HCT116 (cell line): ENCODE measurements at regions not wholly inside any gene's neighbourhood (a gene's known extent, or its start where the extent isn't known, plus 50 kb on each side); places are given as distances from the start of the nearest gene placed in this dataset.

Experiments used
- CEBPB ChIP-seq: IDR thresholded peaks from 2 replicates; pipeline ENCODE4 v1.6.1; 2012; ENCODE audit warnings: low read depth
- CTCF ChIP-seq, 3 experiments: fragments of 200-600 bp in 1 of 3; sonication (generic) in 1 of 3; IDR thresholded peaks in 2 of 3; conservative IDR thresholded peaks in 1 of 3; 2 replicates each; pipeline ENCODE4 v1.5.1; 2012 to 2017; ENCODE audit warnings: low read depth in 2 of 3, low read length in 2 of 3, antibody characterized with exemption in 1 of 3, borderline replicate concordance in 1 of 3, control low read depth in 1 of 3, mild to moderate bottlenecking in 1 of 3, mixed read lengths in 1 of 3, mixed run types in 1 of 3, moderate library complexity in 1 of 3; ENCODE audit not compliant: insufficient read depth in 1 of 3
- JUND ChIP-seq: IDR thresholded peaks from 2 replicates; pipeline ENCODE4 v1.6.1; 2012
- POLR2A ChIP-seq: IDR thresholded peaks from 2 replicates; pipeline ENCODE4 v1.7.0; 2011; ENCODE audit warnings: borderline replicate concordance; ENCODE audit not compliant: insufficient read depth, insufficient read length; ENCODE audit errors: extremely low read depth
- POLR2AphosphoS5 ChIP-seq: IDR thresholded peaks from 2 replicates; pipeline ENCODE4 v1.6.1; 2011; ENCODE audit warnings: mild to moderate bottlenecking, low read depth, low read length, moderate library complexity
- SP1 ChIP-seq: IDR thresholded peaks from 2 replicates; pipeline ENCODE4 v1.6.1; 2012; ENCODE audit warnings: low read depth
- SRF ChIP-seq: IDR thresholded peaks from 2 replicates; pipeline ENCODE4 v1.6.1; 2012; ENCODE audit warnings: low read depth
- ZNF274 ChIP-seq: fragments of 200-500 bp; sonication (Bioruptor generic); IDR thresholded peaks from 2 replicates; pipeline ENCODE4 v1.6.1; 2014; ENCODE audit warnings: mild to moderate bottlenecking, low read depth, low read length, inconsistent platforms
- TF ChIP-seq, protein P1 (sequence below): IDR thresholded peaks from 2 replicates; pipeline ENCODE4 v1.6.1; 2012
- TF ChIP-seq, protein P2 (sequence below): IDR thresholded peaks from 2 replicates; pipeline ENCODE4 v1.6.1; 2012; ENCODE audit warnings: low read depth

DNA sequence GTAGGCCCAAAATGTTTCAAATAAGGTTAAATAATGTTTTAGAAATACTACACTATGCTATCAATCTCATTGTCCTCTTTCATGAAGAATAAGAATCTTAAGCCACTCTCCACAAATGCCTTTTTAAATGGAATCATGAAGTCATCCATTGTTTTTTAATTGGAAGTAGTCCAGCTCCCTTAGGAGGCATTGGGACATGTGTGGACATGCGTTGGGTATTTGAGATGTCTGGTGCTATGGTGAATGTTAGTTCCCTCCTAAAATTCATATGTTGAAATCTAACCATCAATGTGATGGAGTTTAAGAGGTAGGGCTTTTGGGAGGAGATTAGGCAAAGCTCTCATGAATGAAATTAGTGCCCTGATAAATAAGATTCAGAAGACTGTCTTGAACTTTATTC, 289.0 kb downstream of the C4orf33 start:
- TF ChIP-seq CTCF (IDR thresholded peaks at IDR 0.05 in 2 of 3, conservative IDR thresholded peaks at IDR 0.05 in 1 of 3; ENCODE audit: borderline replicate concordance in 1 of 3, insufficient read depth in 1 of 3, low read depth in 2 of 3, low read length in 2 of 3) (no peak), CEBPB (no peak), POLR2AphosphoS5 (no peak), SP1 (no peak), POLR2A (no peak), ZNF274 (no peak), SRF (no peak), JUND (no peak)
- TF ChIP-seq, protein P1, sequence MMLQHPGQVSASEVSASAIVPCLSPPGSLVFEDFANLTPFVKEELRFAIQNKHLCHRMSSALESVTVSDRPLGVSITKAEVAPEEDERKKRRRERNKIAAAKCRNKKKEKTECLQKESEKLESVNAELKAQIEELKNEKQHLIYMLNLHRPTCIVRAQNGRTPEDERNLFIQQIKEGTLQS, result no peak
- TF ChIP-seq, protein P2, sequence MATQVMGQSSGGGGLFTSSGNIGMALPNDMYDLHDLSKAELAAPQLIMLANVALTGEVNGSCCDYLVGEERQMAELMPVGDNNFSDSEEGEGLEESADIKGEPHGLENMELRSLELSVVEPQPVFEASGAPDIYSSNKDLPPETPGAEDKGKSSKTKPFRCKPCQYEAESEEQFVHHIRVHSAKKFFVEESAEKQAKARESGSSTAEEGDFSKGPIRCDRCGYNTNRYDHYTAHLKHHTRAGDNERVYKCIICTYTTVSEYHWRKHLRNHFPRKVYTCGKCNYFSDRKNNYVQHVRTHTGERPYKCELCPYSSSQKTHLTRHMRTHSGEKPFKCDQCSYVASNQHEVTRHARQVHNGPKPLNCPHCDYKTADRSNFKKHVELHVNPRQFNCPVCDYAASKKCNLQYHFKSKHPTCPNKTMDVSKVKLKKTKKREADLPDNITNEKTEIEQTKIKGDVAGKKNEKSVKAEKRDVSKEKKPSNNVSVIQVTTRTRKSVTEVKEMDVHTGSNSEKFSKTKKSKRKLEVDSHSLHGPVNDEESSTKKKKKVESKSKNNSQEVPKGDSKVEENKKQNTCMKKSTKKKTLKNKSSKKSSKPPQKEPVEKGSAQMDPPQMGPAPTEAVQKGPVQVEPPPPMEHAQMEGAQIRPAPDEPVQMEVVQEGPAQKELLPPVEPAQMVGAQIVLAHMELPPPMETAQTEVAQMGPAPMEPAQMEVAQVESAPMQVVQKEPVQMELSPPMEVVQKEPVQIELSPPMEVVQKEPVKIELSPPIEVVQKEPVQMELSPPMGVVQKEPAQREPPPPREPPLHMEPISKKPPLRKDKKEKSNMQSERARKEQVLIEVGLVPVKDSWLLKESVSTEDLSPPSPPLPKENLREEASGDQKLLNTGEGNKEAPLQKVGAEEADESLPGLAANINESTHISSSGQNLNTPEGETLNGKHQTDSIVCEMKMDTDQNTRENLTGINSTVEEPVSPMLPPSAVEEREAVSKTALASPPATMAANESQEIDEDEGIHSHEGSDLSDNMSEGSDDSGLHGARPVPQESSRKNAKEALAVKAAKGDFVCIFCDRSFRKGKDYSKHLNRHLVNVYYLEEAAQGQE, result no peak
